ENCODE measurements at regions not wholly inside any gene's neighbourhood (a gene's known extent, or its start where the extent isn't known, plus 50 kb on each side); places are given as distances from the start of the nearest gene placed in this dataset.

DNA sequence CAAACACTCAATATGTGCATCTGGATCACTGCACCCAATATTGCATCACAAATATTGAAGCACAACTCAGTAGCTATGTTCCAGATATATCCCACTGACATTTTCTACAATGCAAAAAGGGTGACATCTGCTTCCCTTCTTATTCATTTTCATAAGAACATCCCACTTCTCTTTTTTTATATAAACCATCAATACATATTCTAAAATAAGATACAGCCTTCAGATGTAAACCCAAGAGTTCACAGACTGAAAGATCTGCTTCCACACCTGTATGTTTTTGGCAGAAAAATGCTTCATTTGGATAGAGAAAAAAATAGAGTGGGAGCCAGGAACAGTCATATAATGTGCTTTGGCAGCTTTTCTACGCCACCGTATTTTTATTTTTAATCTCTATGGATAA is 815.6 kb upstream of the ADGRL3 start:
- no peak for TF ChIP-seq POLR2A (IDR thresholded peaks at IDR 0.05)
- TF ChIP-seq, protein P1, sequence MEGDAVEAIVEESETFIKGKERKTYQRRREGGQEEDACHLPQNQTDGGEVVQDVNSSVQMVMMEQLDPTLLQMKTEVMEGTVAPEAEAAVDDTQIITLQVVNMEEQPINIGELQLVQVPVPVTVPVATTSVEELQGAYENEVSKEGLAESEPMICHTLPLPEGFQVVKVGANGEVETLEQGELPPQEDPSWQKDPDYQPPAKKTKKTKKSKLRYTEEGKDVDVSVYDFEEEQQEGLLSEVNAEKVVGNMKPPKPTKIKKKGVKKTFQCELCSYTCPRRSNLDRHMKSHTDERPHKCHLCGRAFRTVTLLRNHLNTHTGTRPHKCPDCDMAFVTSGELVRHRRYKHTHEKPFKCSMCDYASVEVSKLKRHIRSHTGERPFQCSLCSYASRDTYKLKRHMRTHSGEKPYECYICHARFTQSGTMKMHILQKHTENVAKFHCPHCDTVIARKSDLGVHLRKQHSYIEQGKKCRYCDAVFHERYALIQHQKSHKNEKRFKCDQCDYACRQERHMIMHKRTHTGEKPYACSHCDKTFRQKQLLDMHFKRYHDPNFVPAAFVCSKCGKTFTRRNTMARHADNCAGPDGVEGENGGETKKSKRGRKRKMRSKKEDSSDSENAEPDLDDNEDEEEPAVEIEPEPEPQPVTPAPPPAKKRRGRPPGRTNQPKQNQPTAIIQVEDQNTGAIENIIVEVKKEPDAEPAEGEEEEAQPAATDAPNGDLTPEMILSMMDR (IDR thresholded peaks at IDR 0.05), result no peak

DNA sequence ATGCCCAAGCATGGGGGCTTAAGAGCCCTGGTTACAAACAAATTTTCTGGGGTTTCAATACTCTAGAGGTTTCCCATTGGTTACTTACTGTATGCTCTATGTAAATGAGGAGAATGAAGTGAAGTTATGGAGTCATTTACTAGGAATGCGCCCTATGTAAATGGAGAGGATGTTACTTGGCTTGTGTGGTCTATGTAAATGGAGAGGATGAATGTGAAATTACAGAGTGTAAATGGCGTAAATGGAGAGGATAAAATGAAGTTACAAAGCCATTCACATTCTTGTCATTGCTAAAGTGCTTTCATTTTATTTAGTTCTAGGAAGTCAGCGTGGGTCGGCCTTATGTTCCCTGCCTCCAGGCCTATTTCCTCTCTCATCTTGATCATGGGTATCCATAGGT is 810.5 kb upstream of the ADGRL3 start:
- no peak overlapping the region for H3K4me3 ChIP-seq
- WGBS, 4 donors, result 83 to 93% (median 86%) methylated on average over 4 of the region's 4 CpGs
- no peaks in the 10 kb centered on the region for H3K36me3 ChIP-seq (replicated peaks in 1 of 2)
- no peaks in the 10 kb centered on the region for H3K9me3 ChIP-seq (replicated peaks in 1 of 3)
- intact Hi-C loops (cut with DNase I), result no loop called here
- TF ChIP-seq, protein P1 (IDR thresholded peaks at IDR 0.05), result no peak
- no peak for TF ChIP-seq POLR2A (IDR thresholded peaks at IDR 0.05)
- no peak for DNase-seq
- no peaks in the 10 kb centered on the region for H3K4me1 ChIP-seq (replicated peaks in 1 of 2)
- H3K27ac ChIP-seq, result no peak overlapping the region
- no peaks in the 10 kb centered on the region for H3K27me3 ChIP-seq

More for the DNA sequence above, 815.6 kb upstream of the ADGRL3 start:
- no peak for DNase-seq
- Histone ChIP-seq H3K36me3 (replicated peaks in 1 of 2) (no peaks in the 10 kb centered on the region), H3K27ac (no peak overlapping the region), H3K27me3 (no peaks in the 10 kb centered on the region), H3K9me3 (replicated peaks in 1 of 3) (no peaks in the 10 kb centered on the region), H3K4me1 (replicated peaks in 1 of 2) (no peaks in the 10 kb centered on the region), H3K4me3 (no peak overlapping the region)
- WGBS, 4 donors, result 80 to 91% (median 88%) methylated on average over 2 of the region's 2 CpGs
- intact Hi-C loops (cut with DNase I), result no loop called here

DNA sequence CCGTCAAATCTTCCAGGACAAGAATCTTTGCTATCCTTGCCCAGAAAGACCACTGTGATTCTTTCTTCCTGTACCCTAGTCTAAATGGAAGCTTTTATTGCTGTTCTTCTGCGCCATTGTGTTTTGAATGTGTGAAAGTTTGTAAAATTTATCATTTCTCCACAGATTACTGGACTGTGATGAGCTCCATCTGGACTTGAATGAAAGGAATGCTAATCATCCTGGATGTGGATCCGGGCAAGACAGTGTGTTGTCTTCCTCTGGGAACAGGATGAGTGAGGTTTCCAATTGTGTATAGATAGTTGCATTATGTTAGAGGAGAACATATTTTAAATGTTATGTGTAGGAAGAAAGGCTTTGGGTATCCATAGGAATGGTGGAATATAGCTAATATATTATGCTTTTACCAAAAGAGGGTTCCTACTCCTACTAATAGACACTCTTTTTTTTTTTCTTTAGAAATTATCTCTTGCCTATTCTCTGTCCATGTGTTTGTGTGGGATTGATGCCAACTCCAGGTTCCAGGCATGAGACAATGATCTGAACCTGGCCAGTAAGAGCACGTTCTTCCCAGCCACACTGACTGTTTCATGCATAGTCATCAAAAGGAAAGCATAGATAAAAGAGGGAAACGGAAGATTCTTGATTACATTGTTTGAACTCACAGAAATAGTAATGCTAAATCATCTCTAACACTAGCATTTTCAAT is 803.6 kb upstream of the ADGRL3 start:
- Histone ChIP-seq H3K27ac (no peak overlapping the region), H3K4me1 (replicated peaks in 1 of 2) (no peaks in the 10 kb centered on the region), H3K4me3 (no peak overlapping the region), H3K36me3 (replicated peaks in 1 of 2) (no peaks in the 10 kb centered on the region), H3K27me3 (no peaks in the 10 kb centered on the region), H3K9me3 (replicated peaks in 1 of 3) (no peaks in the 10 kb centered on the region)
- TF ChIP-seq, protein P1 (IDR thresholded peaks at IDR 0.05), result no peak
- no peak for TF ChIP-seq POLR2A (IDR thresholded peaks at IDR 0.05)
- DNase-seq, result no peak
- WGBS, 4 donors, result 60 to 67% (median 63%) methylated on average over 5 of the region's 5 CpGs
- intact Hi-C loops (cut with DNase I), result no loop called here

DNA sequence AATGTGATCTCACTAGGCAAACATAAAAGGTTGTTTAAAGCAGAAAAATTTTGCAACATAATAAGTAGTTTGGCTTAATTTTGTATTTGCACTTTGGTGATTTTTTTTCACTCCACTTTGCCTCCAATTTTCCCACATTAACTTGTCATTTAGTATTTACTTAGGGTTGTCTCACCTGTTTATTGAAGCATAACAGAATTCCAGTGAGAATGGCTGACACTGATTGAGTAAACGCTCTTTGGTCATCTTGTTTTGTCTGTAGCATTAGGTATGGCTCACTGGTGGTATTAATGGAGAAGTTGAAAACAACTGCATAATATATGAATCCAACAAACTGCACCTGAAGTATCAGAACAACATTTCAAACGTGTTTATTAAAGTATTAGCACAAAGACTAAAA is 799.5 kb upstream of the ADGRL3 start:
- TF ChIP-seq, protein P1 (IDR thresholded peaks at IDR 0.05), result no peak
- no peak for TF ChIP-seq POLR2A (IDR thresholded peaks at IDR 0.05)
- Histone ChIP-seq H3K4me3 (no peak overlapping the region), H3K27ac (no peak overlapping the region), H3K9me3 (replicated peaks in 1 of 3) (no peaks in the 10 kb centered on the region), H3K36me3 (replicated peaks in 1 of 2) (no peaks in the 10 kb centered on the region), H3K4me1 (replicated peaks in 1 of 2) (no peaks in the 10 kb centered on the region), H3K27me3 (no peaks in the 10 kb centered on the region)
- intact Hi-C loops (cut with DNase I), result no loop called here
- no peak for DNase-seq
- WGBS, 4 donors, result 69 to 76% (median 72%) methylated on average over 2 of the region's 2 CpGs
